GM19099 (cell line): ENCODE measurements at regions not wholly inside any gene's neighbourhood (a gene's known extent, or its start where the extent isn't known, plus 50 kb on each side); places are given as distances from the start of the nearest gene placed in this dataset.

Experiments used
- POLR2A ChIP-seq: IDR thresholded peaks from 3 replicates; pipeline ENCODE4 v1.6.1; 2011; ENCODE audit warnings: low read depth; ENCODE audit not compliant: insufficient read length; ENCODE audit errors: extremely low read depth

DNA sequence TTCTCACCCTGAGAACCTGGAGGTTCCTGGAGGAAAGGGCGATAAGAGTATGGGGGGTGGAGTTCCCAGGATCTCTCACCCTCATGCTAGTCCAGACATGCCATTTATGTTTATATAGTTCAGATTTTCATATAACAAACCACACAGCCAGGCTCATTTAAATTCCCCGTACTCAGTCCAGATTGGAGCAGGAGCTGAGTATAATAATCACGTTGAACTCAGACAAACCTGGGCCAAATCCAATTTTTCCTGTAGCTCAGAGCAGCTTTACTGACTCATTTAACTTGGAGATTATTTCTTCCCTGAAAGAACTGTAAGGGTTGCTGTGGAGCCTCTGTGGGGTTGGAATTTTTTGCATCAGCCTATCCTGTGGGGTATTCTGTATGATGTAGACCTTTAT, 660.8 kb downstream of the TMEM121 start:
- TF ChIP-seq POLR2A = no peak

DNA sequence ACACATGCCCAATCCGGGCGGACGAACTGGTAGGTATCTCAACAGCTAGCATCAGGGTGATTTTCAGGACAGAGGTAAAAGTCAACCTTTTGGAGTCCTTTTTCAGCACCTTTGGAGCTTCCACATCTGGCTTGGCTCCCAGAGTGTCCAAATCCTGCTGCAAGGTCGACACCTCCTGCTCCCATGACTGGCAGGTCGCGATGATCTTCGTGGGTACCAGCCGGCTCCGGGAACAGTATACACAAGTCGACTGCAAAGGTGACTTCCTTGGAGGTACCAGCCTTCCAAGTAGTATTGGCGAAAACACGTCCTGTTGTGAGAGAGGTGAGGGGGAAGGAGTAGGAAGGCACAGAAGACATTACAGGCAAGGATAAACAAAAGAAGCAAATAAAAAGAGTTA, 672.7 kb downstream of the TMEM121 start:
- no peak for TF ChIP-seq POLR2A

- no peak for TF ChIP-seq POLR2A
These were observed 674.3 kb downstream of the TMEM121 start for GRCh38 chr14:106200541-106201315.

DNA sequence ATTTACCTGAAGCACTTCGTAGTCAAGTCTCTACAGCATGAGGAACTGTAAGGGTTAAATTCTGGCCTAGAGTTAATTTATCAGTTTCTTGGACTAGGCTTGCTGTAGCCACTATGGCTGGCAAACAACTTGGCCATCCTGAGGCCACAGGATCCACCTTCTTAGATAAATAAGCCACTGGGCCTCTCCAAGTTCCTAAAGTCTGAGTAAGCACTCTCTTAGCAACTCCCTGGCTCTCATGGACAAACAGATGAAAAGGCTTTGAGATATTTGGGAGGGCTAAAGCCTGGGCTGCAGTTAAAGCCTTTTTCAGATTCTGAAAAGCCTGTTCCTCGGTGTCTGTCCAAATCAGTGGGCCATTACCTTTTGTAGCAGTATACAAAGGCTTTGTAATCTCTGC, 675.0 kb downstream of the TMEM121 start:
- no peak for TF ChIP-seq POLR2A

GRCh38 chr14:106203438-106203837, 677.1 kb downstream of the TMEM121 start:
- no peak for TF ChIP-seq POLR2A

- no peak for TF ChIP-seq POLR2A
These were observed 677.7 kb downstream of the TMEM121 start for GRCh38 chr14:106204063-106204462.

DNA sequence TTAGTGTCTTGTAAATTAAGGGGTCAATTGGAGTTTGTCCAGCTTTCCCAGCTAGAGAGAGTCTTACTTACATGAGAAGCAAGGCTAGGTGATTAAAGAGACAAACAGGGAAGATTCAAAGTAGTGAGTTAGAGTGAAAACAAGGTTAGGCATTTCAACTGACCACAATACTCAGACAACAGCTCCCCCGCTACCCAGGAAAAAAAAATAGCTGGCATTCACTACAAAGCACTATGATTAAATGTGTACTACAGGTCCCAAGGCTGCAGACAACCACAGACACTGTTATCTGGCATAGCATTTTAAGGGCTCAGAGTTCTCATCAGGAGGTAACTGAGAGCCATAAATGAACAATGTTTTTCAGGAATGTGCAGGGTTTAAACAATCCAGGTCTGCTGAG, 680.9 kb downstream of the TMEM121 start:
- TF ChIP-seq POLR2A = no peak

DNA sequence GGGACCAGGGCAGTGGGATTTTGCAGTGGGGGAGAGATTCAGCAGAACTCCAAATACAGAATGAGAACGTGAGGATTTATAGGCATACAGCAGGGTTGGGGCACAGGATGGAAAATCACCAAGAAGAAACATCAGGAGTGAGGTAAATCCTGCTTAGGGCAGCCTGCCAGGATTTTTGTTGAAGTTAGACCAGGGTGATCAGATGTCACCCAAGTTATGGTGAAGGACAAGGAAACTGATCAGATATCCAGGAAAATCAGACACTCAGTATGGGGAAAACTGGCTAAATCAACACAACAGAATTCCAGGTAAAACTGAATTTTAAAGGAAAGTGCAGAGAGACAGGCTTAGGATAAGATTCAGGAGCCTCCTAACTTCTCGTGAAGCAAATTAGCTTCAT, 682.4 kb downstream of the TMEM121 start:
- no peak for TF ChIP-seq POLR2A

DNA sequence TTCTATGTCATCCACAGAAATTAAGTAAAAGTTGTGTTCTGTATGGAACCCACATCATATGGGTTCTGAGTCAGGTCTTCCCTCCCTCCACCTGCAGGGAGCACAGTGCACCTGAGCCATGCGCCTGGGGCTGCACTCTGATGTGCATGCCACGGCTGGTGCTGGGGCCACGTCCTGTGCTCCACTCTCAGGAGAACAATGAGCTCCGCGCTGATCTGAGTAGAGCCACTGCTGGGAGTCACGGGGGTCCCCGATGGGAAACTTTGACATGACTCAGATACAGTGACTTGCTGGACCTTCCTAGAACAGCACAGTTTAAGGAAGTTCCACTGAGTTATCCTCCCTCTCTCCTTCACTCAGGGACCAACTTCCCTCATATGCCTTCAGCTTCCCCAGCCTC, 683.4 kb downstream of the TMEM121 start:
- no peak for TF ChIP-seq POLR2A

- TF ChIP-seq POLR2A = no peak
These were observed 684.3 kb downstream of the TMEM121 start for GRCh38 chr14:106210650-106211049.

GRCh38 chr14:106211334-106211900, 685.0 kb downstream of the TMEM121 start:
- TF ChIP-seq POLR2A = no peak

GRCh38 chr14:106215229-106215628, 688.8 kb downstream of the TMEM121 start:
- no peak for TF ChIP-seq POLR2A

- no peak for TF ChIP-seq POLR2A
These were observed 690.3 kb downstream of the TMEM121 start for GRCh38 chr14:106216679-106217078.

GRCh38 chr14:106218174-106218573, 691.8 kb downstream of the TMEM121 start:
- TF ChIP-seq POLR2A = no peak

- no peak for TF ChIP-seq POLR2A
These were observed 695.9 kb downstream of the TMEM121 start for GRCh38 chr14:106222311-106222710.

- no peak for TF ChIP-seq POLR2A
These were observed 696.3 kb downstream of the TMEM121 start for GRCh38 chr14:106222731-106223130.
